Epidermal melanocyte (primary cell): ENCODE measurements at regions not wholly inside any gene's neighbourhood (a gene's known extent, or its start where the extent isn't known, plus 50 kb on each side); places are given as distances from the start of the nearest gene placed in this dataset.

ENCODE experiments used
- DNase-seq: peaks from one replicate; pipeline ENCODE4 v3.0.0; 2011; ENCODE audit warnings: low spot score; ENCODE audit not compliant: insufficient read length

- no peak for DNase-seq
These were observed 357.5 kb downstream of the HDGFL1 start for GRCh38 chr6:22926790-22927354.

- no peak for DNase-seq
These were observed 359.4 kb downstream of the HDGFL1 start for GRCh38 chr6:22928775-22929174.

GRCh38 chr6:22929311-22929985 lies 360.1 kb downstream of the HDGFL1 start:
- no peak for DNase-seq

- DNase-seq = no peak
These were observed 371.4 kb downstream of the HDGFL1 start for GRCh38 chr6:22940581-22941290.

DNA sequence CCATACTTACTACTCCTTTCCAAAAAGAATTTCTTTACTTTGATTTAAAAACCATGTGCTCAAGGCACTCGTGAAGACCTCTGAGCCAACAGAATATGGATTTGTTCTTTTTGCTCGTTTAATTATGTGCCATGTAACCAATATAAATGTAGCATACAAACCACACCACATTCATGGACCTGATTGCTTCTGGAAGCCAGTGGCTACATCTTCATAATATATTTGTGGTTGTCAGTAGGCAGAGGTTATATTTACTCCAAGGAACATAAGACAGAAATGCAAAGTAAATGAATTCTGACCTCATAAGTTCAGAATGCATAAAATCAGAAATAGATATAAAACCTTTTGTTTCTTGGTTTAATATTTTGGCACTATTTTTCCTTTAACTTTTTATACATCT lies 373.0 kb downstream of the HDGFL1 start:
- DNase-seq = no peak

GRCh38 chr6:22943327-22943726 lies 374.0 kb downstream of the HDGFL1 start:
- no peak for DNase-seq

GRCh38 chr6:22949967-22950366 lies 380.6 kb downstream of the HDGFL1 start:
- DNase-seq = no peak

DNA sequence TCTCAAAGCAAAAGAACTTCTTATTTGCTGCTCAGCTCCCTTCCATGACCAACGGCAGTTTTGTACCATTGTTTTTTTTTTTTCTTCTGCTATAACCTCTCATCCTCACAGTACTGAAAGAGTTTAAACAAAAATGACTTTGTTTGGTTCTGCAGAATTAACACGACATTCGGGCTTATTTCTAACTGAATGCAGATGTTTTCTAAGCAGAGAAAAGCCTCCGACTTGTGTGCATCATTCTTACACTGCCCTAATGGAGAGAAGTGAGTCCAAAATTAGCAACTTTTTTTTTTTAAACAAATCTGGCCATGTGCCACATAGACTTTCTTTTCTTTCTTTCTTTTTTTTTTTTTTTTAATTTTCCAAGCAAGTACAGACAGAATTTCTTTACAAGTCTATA lies 382.7 kb downstream of the HDGFL1 start:
- DNase-seq = peak; percentile 51

- no peak for DNase-seq
These were observed 385.5 kb downstream of the HDGFL1 start for GRCh38 chr6:22954749-22955385.

DNA sequence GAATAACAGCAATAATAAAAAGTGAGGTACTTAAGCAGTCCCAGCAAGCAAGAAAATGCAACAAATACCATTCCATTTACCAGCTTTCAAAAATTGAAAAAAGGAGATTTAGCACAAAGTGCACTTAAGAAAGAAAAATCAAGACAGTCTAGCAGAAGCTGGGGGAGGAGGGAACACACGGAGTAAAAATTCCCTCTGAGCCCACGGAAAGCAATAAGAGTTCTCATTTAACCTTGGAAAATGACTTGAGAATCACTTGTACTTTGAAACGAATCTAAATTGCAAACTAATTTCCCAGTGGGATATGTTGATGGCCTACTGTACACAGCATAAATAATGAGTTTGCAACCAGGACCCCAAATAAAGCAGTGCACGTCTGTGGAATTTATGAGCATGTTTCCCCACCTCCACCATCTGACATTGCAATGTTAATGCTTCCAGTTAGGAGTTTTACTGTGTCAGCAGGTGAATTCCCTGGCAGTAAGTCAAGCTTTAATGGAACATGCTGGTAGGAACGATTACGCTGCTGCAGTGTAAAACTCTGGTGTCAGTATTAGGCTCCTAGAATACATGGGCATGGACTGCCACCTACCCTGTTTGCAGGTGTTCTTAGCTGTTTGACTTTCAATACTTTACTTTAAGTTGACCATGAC lies 386.8 kb downstream of the HDGFL1 start:
- no peak for DNase-seq

- DNase-seq = no peak
These were observed 389.3 kb downstream of the HDGFL1 start for GRCh38 chr6:22958677-22959076.

DNA sequence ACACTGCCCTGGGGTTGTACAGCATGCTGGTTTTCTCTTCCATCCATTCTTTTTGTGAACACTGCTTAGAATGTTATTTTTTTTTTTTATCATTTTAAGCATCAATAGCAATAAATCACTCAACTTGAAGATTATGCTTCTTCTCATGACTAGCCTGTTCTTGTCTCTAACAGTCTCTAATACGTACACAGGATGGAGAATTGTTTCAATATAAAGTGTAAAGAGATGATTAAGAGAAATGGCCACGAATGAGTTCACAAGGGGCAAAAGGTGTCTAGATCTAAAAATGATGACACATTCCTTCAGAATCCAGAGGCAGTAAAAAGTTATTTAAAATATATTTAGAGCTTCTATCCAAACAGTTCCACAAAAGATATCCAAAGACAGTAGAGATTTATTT lies 390.2 kb downstream of the HDGFL1 start:
- DNase-seq = no peak

DNA sequence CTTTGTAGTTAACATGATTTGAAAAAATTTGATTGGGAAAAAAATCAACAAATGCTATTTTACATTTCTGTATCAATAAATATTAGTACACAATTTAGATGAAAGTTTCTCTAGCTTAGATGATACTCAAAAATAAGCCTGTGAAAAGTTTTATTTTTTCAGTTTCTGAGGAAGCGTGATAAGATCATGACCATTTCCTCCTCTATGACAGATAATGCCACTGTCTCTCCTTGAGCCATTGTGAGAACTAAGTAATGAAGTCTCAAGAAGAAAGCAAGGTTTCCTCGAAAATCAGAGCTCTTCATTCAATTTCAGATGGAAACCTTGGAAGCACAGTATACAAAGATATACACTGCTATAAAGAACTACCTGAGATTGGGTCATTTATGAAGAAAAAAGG lies 395.0 kb downstream of the HDGFL1 start:
- DNase-seq = no peak

GRCh38 chr6:22965889-22966288 lies 396.5 kb downstream of the HDGFL1 start:
- DNase-seq = no peak

DNA sequence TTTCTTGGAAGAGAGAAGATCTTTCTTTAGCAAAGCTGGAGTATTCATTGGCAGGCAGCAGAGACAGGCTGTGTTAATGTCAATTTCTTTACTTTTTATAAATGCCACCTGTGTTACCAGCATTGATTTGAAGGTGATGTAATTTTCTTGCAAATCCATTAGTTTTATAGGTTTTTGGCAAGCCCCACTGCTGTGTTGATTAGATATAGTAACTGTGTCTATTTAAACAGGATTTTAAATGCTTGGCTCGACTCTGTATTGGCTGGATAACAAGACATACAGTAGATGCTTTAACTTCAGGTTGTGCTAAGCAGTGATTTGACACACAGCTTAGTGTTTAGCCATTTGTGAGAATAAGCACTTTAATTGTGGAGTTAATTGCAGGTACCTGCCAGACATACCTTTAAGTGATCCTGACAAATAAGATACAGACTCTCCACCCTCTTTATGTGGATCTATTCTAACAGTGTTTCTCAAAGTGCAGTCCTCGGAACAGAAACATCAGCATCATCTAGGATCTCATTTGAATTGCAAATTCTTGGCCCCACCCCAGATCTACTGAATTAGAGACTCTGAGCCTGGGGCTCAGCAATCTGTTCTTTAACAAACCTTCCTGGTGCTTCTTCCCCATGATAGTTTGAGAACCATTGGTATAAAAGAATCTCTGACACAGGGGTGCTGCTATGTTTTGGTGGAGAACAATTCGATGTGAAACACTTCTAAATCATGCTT lies 397.5 kb downstream of the HDGFL1 start:
- no peak for DNase-seq

DNA sequence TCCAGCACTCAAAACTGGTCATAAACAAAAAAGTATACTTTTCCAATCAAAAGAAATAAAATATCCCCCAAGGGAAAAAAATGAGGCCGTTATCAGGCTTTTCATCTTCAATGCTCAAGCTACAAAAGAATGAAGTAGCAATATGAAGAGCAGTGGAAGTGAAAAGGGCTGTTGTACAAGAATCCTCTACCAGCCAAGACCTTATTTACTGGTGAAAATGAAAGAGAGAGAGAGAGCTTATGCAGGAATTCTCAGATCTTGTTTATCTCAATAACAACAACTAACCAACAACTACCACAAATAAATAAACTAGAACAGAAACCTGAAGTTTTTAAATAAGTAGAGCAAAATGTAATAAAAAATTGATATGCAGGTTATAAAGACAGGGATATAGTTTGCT lies 400.6 kb downstream of the HDGFL1 start:
- no peak for DNase-seq

DNA sequence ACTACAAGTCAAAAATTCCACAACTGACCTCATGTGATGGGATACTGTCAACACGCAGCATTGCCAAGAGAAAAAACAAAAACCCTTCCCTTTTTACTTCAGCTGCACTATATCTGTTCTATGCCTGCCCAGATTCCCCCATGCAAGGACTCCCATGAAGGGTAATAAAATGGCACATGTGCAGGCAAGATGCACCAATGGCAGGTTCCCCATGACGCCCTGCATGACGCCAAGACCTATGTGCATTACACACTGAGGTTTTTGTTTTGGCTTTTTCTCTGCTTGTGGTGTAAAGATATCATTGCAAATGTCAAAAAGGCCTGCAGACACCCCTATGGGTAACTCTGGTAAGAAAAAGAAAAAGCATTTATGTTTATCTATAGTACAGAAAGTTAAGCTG lies 403.4 kb downstream of the HDGFL1 start:
- DNase-seq = no peak

DNA sequence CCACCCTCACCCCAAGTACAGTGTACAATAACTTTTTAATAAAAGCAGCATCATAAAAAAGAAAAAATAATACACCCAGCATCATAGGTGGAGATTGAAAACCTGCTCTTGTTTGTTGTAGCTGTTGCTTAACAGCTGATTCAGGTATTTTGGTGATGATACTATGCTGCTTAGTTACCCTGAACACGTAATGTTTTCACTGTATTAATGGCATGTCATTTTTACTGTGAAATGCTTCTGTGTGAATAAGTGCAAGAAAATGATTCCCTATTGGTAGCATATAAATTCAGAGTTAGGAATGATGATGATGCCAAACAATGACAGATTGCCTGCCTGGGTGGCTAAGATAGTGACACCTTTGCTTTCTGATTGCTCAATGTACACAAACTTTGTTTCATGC lies 405.7 kb downstream of the HDGFL1 start:
- DNase-seq = no peak

- DNase-seq = no peak
These were observed 411.1 kb downstream of the HDGFL1 start for GRCh38 chr6:22980446-22980845.

DNA sequence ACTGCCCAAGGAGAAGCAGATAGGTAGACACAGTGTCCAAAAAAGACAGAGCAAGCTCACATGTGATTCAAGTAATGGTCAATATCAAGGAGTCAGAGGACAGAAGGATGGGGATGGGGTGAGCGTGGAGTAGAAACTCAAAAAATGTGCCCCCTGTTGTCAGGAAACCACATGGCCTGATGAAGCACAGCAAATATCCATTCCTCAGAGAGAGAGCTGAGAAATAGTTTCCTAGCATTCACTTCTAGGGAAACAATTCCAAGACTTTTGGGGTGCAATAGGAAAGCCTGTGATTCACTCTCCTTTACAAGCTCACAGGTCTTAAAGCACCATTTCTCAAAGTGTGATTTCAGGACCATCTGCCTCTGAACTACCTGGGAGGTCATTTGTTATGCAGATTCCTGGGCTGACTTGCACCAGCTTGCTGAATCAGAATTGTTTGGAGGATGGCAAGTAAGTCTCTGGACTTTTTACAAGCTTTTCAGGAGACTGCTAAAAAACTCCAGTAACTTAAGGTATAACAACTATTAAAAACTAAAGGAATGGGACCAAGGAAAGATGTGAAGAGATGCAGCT lies 432.8 kb downstream of the HDGFL1 start:
- no peak for DNase-seq
